ENCODE measurements at regions not wholly inside any gene's neighbourhood (a gene's known extent, or its start where the extent isn't known, plus 50 kb on each side); places are given as distances from the start of the nearest gene placed in this dataset.

GRCh38 chr1:172821609-172822274, 162.8 kb downstream of the FASLG start:
- 95 to 100% (median 100%) methylated on average over 1 of the region's 1 CpG for WGBS, 5 donors
- Histone ChIP-seq H3K27ac (no peak overlapping the region), H3K4me1 (peaks cover 4 to 16% (median 8%) of the 10 kb centered on the region in 4 donors), H3K4me3 (no peak overlapping the region), H3K9me3 (no peaks in the 10 kb centered on the region), H3K27me3 (no peaks in the 10 kb centered on the region), H3K36me3 (no peaks in the 10 kb centered on the region)
- peak in 1 of 2 donors; percentile 33 for DNase-seq
- TF ChIP-seq POLR2AphosphoS5 (IDR thresholded peaks at IDR 0.05) (no peak), CTCF (IDR thresholded peaks at IDR 0.05) (no peak), POLR2A (IDR thresholded peaks at IDR 0.05) (no peak), EP300 (IDR thresholded peaks at IDR 0.05) (no peak)
- intact Hi-C loops (cut with DNase I; ENCODE audit: low total_unique reads), result no loop called here

GRCh38 chr1:172822886-172823285, 164.0 kb downstream of the FASLG start:
- WGBS, 5 donors, result 78 to 93% (median 89%) methylated on average over 1 of the region's 1 CpG

GRCh38 chr1:172823534-172823933, 164.6 kb downstream of the FASLG start:
- intact Hi-C loops (cut with DNase I; ENCODE audit: low total_unique reads), result no loop called here
- no peaks in the 10 kb centered on the region for H3K36me3 ChIP-seq

More at GRCh38 chr1:172822886-172823285, 164.0 kb downstream of the FASLG start:
- Histone ChIP-seq H3K4me3 (no peak overlapping the region), H3K36me3 (no peaks in the 10 kb centered on the region), H3K27me3 (no peaks in the 10 kb centered on the region), H3K4me1 (peaks cover 4 to 23% (median 13%) of the 10 kb centered on the region in 4 donors), H3K9me3 (no peaks in the 10 kb centered on the region), H3K27ac (no peak overlapping the region)
- intact Hi-C loops (cut with DNase I; ENCODE audit: low total_unique reads), result no loop called here
- DNase-seq, result no peak
- no peak for TF ChIP-seq CTCF (IDR thresholded peaks at IDR 0.05)
- no peak for TF ChIP-seq POLR2A (IDR thresholded peaks at IDR 0.05)
- TF ChIP-seq EP300 (IDR thresholded peaks at IDR 0.05), result no peak
- TF ChIP-seq POLR2AphosphoS5 (IDR thresholded peaks at IDR 0.05), result no peak

GRCh38 chr1:172824209-172824608, 165.3 kb downstream of the FASLG start:
- no peak for DNase-seq
- H3K4me1 ChIP-seq, result peaks cover 4 to 23% (median 13%) of the 10 kb centered on the region in 4 donors
- no peak overlapping the region for H3K27ac ChIP-seq
- H3K9me3 ChIP-seq, result no peaks in the 10 kb centered on the region
- H3K36me3 ChIP-seq, result no peaks in the 10 kb centered on the region
- intact Hi-C loops (cut with DNase I; ENCODE audit: low total_unique reads), result no loop called here
- WGBS, 5 donors, result 59 to 72% (median 68%) methylated on average over 3 of the region's 3 CpGs
- H3K4me3 ChIP-seq, result no peak overlapping the region
- no peak for TF ChIP-seq CTCF (IDR thresholded peaks at IDR 0.05)
- H3K27me3 ChIP-seq, result no peaks in the 10 kb centered on the region

More at GRCh38 chr1:172823534-172823933, 164.6 kb downstream of the FASLG start:
- Histone ChIP-seq H3K4me1 (peaks cover 4 to 23% (median 13%) of the 10 kb centered on the region in 4 donors), H3K9me3 (no peaks in the 10 kb centered on the region), H3K27ac (no peak overlapping the region), H3K27me3 (no peaks in the 10 kb centered on the region), H3K4me3 (no peak overlapping the region)
- no peak for DNase-seq
- TF ChIP-seq POLR2A (IDR thresholded peaks at IDR 0.05) (no peak), CTCF (IDR thresholded peaks at IDR 0.05) (no peak), POLR2AphosphoS5 (IDR thresholded peaks at IDR 0.05) (no peak), EP300 (IDR thresholded peaks at IDR 0.05) (no peak)

All from stomach (tissue), 8 donors.